Calu3 (cell line): ENCODE measurements at regions not wholly inside any gene's neighbourhood (a gene's known extent, or its start where the extent isn't known, plus 50 kb on each side); places are given as distances from the start of the nearest gene placed in this dataset.

Experiments
- BruUV-seq: library from RNA; stranded (reverse); fragments of 400-500 nt; replicated peaks from 2 replicates; lab custom pipeline; 2021; lab: Mats Ljungman, UMichigan
- CTCF ChIA-PET: fragments of 300-600 bp; sonication (Branson Sonifier 250); formaldehyde crosslinking; loops from one replicate; lab custom pipeline; 2022; ENCODE audit warnings: antibody characterized with exemption; lab: Charles Lee
- DNase-seq: peaks from one replicate; pipeline ENCODE4 v3.0.0; 2022
- H3K27ac Mint-ChIP-seq: one replicate; pipeline ENCODE4 v1.8.0; 2022; ENCODE audit warnings: mixed read lengths; ENCODE audit not compliant: unreplicated experiment
- H3K27me3 Mint-ChIP-seq: one replicate; pipeline ENCODE4 v1.8.0; 2022; ENCODE audit warnings: mixed read lengths; ENCODE audit not compliant: unreplicated experiment
- H3K36me3 Mint-ChIP-seq: one replicate; pipeline ENCODE4 v1.8.0; 2022; ENCODE audit warnings: mild to moderate bottlenecking, moderate library complexity, mixed read lengths; ENCODE audit not compliant: insufficient read depth, unreplicated experiment
- H3K4me1 Mint-ChIP-seq: one replicate; pipeline ENCODE4 v1.8.0; 2022; ENCODE audit warnings: mild to moderate bottlenecking, low read depth, mixed read lengths; ENCODE audit not compliant: unreplicated experiment
- H3K4me3 Mint-ChIP-seq: one replicate; pipeline ENCODE4 v1.8.0; 2022; ENCODE audit warnings: mild to moderate bottlenecking, low read depth, moderate library complexity, mixed read lengths; ENCODE audit not compliant: unreplicated experiment
- H3K9me3 Mint-ChIP-seq: one replicate; pipeline ENCODE4 v1.8.0; 2022; ENCODE audit warnings: low read depth, mixed read lengths; ENCODE audit not compliant: unreplicated experiment
- CTCF ChIP-seq: fragments of 200-600 bp; IDR thresholded peaks from one replicate; pipeline ENCODE4 v1.8.0; 2022; ENCODE audit warnings: antibody characterized with exemption; ENCODE audit not compliant: unreplicated experiment
- intact Hi-C: fragments of 100-400 bp; cut with micrococcal nuclease; formaldehyde crosslinking; loops from one replicate; pipeline ENCODE4 v1.10.0; 2022; ENCODE audit not compliant: unreplicated experiment

GRCh38 chr19:20482721-20483120, 82.9 kb downstream of the ZNF737 start:
- no TSS peak for BruUV-seq
- intact Hi-C loops, result no loop called here
- Mint-ChIP-seq H3K27ac (no peak overlapping the region), H3K36me3 (no peaks in the 10 kb centered on the region), H3K4me1 (no peaks in the 10 kb centered on the region), H3K4me3 (no peak overlapping the region), H3K27me3 (no peaks in the 10 kb centered on the region), H3K9me3 (peaks cover 23% of the 10 kb centered on the region)
- CTCF ChIA-PET, result no interaction called here
- no peak for TF ChIP-seq CTCF
- DNase-seq, result no peak

GRCh38 chr19:20481736-20482135, 83.8 kb downstream of the ZNF737 start:
- no peak for DNase-seq
- Mint-ChIP-seq H3K9me3 (peaks cover 29% of the 10 kb centered on the region), H3K27me3 (no peaks in the 10 kb centered on the region), H3K4me1 (no peaks in the 10 kb centered on the region), H3K4me3 (no peak overlapping the region), H3K36me3 (no peaks in the 10 kb centered on the region), H3K27ac (no peak overlapping the region)
- CTCF ChIA-PET, result no interaction called here
- intact Hi-C loops, result no loop called here
- no peak for TF ChIP-seq CTCF
- no TSS peak for BruUV-seq

GRCh38 chr19:20479483-20479882, 86.1 kb downstream of the ZNF737 start:
- intact Hi-C loops, result no loop called here
- no peak for TF ChIP-seq CTCF
- Mint-ChIP-seq H3K27me3 (no peaks in the 10 kb centered on the region), H3K36me3 (no peaks in the 10 kb centered on the region), H3K4me1 (no peaks in the 10 kb centered on the region), H3K27ac (no peak overlapping the region), H3K4me3 (no peak overlapping the region), H3K9me3 (peaks cover 36% of the 10 kb centered on the region)
- CTCF ChIA-PET, result no interaction called here
- BruUV-seq, result no TSS peak
- no peak for DNase-seq

GRCh38 chr19:20478936-20479335, 86.6 kb downstream of the ZNF737 start:
- no peak for TF ChIP-seq CTCF
- no peak overlapping the region for H3K4me3 Mint-ChIP-seq
- DNase-seq, result no peak
- no peaks in the 10 kb centered on the region for H3K4me1 Mint-ChIP-seq
- H3K27me3 Mint-ChIP-seq, result no peaks in the 10 kb centered on the region
- CTCF ChIA-PET, result no interaction called here
- intact Hi-C loops, result no loop called here
- peaks cover 36% of the 10 kb centered on the region for H3K9me3 Mint-ChIP-seq
- H3K27ac Mint-ChIP-seq, result no peak overlapping the region
- H3K36me3 Mint-ChIP-seq, result no peaks in the 10 kb centered on the region
- no TSS peak for BruUV-seq
